ENCODE measurements at regions not wholly inside any gene's neighbourhood (a gene's known extent, or its start where the extent isn't known, plus 50 kb on each side); places are given as distances from the start of the nearest gene placed in this dataset.

- DNase-seq: no peak
These were observed 96.8 kb upstream of the PLET1 start for GRCh38 chr11:112357488-112357887.

GRCh38 chr11:112361396-112361795 lies 100.7 kb upstream of the PLET1 start:
- DNase-seq: no peak

GRCh38 chr11:112363527-112363926 lies 102.9 kb upstream of the PLET1 start:
- no peak for DNase-seq

GRCh38 chr11:112364962-112365481 lies 104.4 kb upstream of the PLET1 start:
- DNase-seq: no peak

- no peak for DNase-seq
These were observed 105.4 kb upstream of the PLET1 start for GRCh38 chr11:112366012-112366411.

- DNase-seq: no peak
These were observed 106.1 kb upstream of the PLET1 start for GRCh38 chr11:112366777-112367176.

GRCh38 chr11:112367461-112367860 lies 106.8 kb upstream of the PLET1 start:
- DNase-seq: no peak

GRCh38 chr11:112367895-112368294 lies 107.2 kb upstream of the PLET1 start:
- DNase-seq: no peak

- no peak for DNase-seq
These were observed 107.7 kb upstream of the PLET1 start for GRCh38 chr11:112368381-112368780.

GRCh38 chr11:112369374-112369773 lies 108.7 kb upstream of the PLET1 start:
- DNase-seq: no peak

- no peak for DNase-seq
These were observed 109.3 kb upstream of the PLET1 start for GRCh38 chr11:112369916-112370315.

- no peak for DNase-seq
These were observed 114.0 kb upstream of the PLET1 start for GRCh38 chr11:112374486-112375140.

- DNase-seq: no peak
These were observed 117.3 kb upstream of the PLET1 start for GRCh38 chr11:112377946-112378345.

- no peak for DNase-seq
These were observed 119.8 kb upstream of the PLET1 start for GRCh38 chr11:112380464-112380863.

GRCh38 chr11:112381578-112381977 lies 120.9 kb upstream of the PLET1 start:
- no peak for DNase-seq

GRCh38 chr11:112382561-112382960 lies 121.9 kb upstream of the PLET1 start:
- no peak for DNase-seq

GRCh38 chr11:112388496-112388895 lies 127.8 kb upstream of the PLET1 start:
- DNase-seq: no peak

- no peak for DNase-seq
These were observed 130.4 kb upstream of the PLET1 start for GRCh38 chr11:112391086-112391485.

GRCh38 chr11:112392904-112393303 lies 132.2 kb upstream of the PLET1 start:
- no peak for DNase-seq

GRCh38 chr11:112394304-112394703 lies 133.6 kb upstream of the PLET1 start:
- DNase-seq: no peak

GRCh38 chr11:112396076-112396475 lies 135.4 kb upstream of the PLET1 start:
- no peak for DNase-seq

GRCh38 chr11:112398798-112399478 lies 138.3 kb upstream of the PLET1 start:
- DNase-seq: no peak

- DNase-seq: no peak
These were observed 139.9 kb upstream of the PLET1 start for GRCh38 chr11:112400476-112401014.

Data from occipital lobe (tissue), 1 donor.